ENCODE measurements at regions not wholly inside any gene's neighbourhood (a gene's known extent, or its start where the extent isn't known, plus 50 kb on each side); places are given as distances from the start of the nearest gene placed in this dataset.
"Not testable (repeated sequence)": the region's sequence is repeated elsewhere in the genome, so short reads cannot be mapped to it uniquely, and the experiment has no call there.

- DNase-seq: no peak
Measured at GRCh38 chrX:150254909-150255308, 108.2 kb upstream of the MAMLD1 start.

DNA sequence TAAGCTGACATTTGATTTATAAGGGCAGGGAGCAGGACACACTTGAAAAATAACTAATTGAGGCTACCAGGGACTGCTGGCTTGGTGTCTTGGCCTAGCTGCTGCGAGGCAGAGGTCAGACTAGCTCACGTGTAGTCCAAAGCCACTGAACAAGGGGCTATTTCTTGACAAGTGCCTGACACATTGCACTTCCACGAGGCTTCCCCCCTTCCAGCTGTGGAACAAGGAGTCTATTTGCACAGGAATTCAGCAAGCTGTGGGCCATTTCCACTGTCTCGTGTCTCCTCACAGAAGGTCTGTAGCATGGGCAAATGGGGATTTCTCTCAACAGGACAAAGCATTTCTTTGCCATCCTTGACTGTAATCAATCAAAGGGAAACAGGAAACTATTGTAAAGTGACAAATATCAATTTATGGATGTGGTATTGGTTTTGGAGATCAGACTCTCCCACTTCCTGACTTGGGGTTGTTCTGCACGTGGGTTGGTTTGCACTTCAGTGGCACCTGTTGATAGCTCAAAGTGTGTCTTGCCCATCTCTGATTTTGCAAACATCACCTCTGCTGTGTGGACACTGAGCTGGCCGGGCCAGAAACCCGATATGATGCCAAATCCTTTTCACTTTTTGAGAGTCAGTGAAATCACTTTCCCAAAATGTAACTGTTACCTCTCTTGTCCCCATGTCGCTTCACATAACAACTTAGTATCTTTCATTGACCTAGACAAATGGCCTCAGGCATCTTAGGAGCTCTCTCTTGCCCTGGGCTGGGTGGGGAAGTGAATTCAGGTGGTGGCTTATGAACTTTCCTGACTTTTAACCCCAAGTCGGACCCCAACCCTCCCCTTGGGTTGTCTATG, 107.4 kb upstream of the MAMLD1 start:
- DNase-seq: no peak

- no peak for DNase-seq
Measured at GRCh38 chrX:150256297-150256650, 106.8 kb upstream of the MAMLD1 start.

DNA sequence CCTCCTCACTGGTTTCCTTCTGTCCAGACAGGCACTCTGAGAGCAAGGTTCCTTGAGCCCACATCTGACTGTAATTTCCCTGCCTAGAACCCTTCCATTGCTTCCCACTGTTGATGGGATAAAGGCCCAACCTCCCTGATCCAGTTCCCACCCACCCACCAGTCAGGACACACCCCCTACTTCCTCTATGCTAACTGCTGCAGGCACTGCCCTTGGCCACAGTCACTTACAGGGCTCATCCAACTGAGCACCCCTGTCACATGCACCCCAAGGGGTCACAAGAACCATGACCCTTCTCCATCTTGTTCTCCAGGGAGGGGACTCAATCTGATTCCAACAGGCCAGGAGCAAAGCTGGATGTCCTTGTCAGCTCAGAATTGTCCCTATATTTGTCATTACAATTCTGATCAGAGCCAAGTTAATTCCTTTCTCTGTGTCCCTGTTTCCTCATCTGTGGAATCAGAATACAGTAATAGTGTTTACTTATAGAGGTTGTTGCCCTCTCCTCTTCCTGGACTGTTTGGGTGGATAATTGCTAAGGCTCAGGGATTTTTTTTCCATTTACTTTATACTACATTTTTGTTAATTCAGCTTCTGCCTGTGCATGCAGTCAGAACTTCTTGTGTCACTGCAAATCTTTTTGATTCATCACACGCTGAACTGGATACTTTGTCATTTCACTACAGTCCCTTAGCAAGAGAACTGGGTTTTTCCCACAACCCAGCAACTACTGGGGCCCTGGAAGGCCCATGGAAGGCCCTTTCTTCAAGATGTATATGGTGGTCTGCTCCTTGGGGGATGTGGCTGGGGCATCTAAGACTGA, 105.6 kb upstream of the MAMLD1 start:
- DNase-seq: no peak

DNA sequence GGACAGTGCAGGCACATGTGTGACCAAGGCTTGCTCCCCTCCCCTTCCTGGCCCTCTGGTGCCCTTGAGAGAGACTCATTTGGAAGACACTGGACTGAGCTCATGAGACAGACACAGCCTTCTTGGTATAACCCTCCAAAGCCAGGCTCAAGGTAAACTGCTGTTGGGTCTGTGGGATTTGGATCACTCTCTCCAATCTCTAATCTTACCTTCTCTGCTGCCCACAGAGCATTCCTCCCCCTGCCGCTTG, 105.0 kb upstream of the MAMLD1 start:
- no peak for DNase-seq

GRCh38 chrX:150258463-150259430, 104.4 kb upstream of the MAMLD1 start:
- DNase-seq: no peak

- no peak for DNase-seq
Measured at GRCh38 chrX:150262456-150262855, 100.7 kb upstream of the MAMLD1 start.

DNA sequence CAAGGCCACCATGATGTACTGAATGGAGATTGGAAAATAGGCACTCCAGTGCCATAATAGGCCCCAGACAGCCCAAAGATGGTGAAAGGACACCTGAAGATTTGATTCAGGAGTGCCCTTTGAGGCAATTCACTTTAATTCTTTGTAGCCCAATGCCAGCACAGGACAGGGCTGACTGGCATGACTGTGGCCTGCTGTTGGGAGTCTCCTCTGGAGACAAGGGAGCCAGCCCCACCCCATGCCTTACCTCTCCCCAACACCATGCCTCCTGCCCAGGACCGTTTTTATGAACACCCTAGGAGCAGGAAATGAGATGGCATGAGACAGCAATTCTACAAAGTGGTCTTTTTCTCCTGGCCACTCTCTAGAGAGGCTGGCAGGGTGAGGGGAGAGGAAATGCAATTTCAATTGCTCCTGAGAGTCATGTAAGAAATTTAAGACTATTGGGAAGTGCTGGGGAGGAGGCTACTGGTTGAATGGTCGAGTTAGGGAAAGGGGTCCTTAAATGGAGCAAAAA, 94.2 kb upstream of the MAMLD1 start:
- no peak for DNase-seq

DNA sequence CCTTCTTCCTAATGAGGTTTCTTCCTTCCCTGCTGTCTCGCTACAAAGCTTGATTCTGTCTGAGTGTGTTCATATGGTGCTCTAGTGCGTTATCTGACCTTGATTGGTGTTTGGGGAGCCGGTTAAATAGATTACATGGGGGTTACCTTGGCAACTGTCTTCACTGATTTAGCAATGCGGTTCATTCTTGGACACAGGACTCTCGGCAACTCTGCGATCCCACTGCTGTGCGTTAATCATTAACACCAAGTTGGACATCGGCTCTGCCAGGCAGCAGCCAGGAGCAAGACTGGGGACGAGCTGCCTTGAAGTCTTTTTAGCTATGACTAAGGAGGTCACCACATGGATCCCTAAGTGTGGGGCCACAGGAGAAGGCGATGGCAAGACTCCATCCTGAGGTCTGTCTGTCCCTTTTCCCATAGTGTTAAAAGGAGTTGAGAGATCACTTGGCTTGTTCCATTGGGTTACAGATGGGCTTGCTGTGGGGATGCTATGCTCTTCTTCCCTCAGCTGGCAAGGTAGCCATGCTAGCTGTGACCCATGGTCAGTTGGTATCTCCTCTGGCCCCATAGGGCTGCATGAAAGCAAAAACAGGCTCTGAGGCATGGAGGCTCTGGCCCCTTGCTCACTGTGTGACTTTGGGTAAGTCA, 93.4 kb upstream of the MAMLD1 start:
- DNase-seq: no peak

DNA sequence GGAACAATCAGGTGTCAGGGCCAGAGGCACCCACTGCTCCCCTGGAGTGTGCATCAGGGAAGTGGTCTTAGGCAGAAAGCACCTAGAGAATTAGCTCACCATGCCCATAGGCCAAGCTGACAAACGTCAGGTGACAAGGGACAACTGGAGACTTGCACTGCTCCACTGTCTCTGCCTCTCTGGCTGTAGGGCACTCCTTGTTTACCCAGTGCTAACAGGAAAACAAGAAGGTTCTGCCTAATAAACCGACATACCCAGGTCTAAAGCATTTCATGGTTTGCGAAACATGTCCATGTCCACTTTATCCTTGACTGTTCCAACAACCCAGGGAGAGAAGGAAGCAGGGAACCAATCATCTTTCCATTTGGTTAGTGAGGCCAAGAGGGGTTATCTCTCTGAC, 92.5 kb upstream of the MAMLD1 start:
- no peak for DNase-seq

- DNase-seq: not testable (repeated sequence)
Measured at GRCh38 chrX:150273575-150274294, 89.4 kb upstream of the MAMLD1 start.

- DNase-seq: no peak
Measured at GRCh38 chrX:150282953-150283352, 80.2 kb upstream of the MAMLD1 start.

GRCh38 chrX:150291014-150291413, 72.1 kb upstream of the MAMLD1 start:
- DNase-seq: no peak

GRCh38 chrX:150293311-150294013, 69.7 kb upstream of the MAMLD1 start:
- no peak for DNase-seq

DNA sequence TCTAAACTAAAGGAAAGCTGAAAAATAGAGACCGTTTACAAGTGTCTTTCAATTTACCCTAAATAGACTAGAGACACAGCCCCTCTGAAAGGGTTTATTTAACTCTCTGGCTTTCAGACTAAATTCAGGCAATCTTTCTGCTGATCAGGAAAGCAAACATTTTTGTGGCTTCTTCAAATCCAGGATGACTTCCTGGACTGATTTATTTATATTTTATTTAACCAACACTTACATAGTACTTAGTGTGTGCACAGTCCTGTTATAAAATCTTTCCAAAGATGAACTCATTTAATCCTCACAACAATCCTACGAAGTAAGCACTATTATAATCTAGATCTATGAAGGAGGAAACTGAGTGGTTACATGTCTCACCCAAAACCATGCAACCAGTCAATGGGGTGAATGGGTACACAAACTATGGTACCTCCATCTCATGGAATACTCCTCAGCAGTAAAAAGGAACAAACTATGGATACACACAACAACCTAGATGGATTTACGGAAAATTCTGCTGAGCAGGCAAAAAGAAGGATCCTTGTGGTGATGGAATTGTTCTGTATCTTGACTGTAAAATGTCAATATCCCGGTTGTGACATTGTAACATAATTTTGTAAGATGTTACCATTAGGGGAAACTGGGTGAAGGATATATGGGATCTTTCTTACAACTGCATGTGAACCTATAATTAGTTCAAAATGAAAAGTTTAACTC, 64.1 kb upstream of the MAMLD1 start:
- DNase-seq: no peak

DNA sequence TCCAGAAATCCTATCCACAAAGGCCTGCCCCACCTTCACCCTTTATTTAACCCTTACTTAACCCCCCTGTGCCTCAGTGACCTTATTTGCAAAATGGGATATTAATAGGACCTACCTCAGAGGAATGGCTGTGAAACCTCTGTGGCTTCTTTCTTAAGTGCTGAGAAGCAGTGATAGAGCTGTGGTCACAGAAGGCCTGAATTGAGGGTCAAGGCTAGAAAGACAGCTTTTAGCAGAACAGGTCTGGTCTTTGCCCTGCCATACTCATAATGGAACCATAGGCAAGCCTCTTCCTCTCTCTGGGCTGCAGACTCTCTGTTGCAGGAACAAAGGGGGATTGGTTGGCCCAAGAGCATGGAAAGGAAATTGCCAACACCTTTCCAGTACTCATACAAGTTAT, 63.5 kb upstream of the MAMLD1 start:
- DNase-seq: no peak

GRCh38 chrX:150303386-150304097, 59.6 kb upstream of the MAMLD1 start:
- DNase-seq: no peak

- DNase-seq: no peak
Measured at GRCh38 chrX:150306002-150306401, 57.1 kb upstream of the MAMLD1 start.

- DNase-seq: no peak
Measured at GRCh38 chrX:150308041-150308440, 55.1 kb upstream of the MAMLD1 start.
